GM12878 (cell line): ENCODE measurements at regions not wholly inside any gene's neighbourhood (a gene's known extent, or its start where the extent isn't known, plus 50 kb on each side); places are given as distances from the start of the nearest gene placed in this dataset.

Experiments used
- ATAC-seq: fragments of 200-7000 bp; cut with Tn5 transposase; 3 replicates; pipeline ENCODE4 v1.9.1; 2020; ENCODE audit warnings: mild to moderate bottlenecking, moderate library complexity
- BruUV-seq: library from RNA; stranded (reverse); fragments of 400-500 nt; replicated peaks from 2 replicates; lab custom pipeline; 2021; lab: Mats Ljungman, UMichigan
- CTCF ChIA-PET: fragments of 300-600 bp; sonication (Branson Sonifier 250); formaldehyde crosslinking; extraction: SDS; loops from one replicate; lab custom pipeline; 2021; ENCODE audit warnings: inconsistent platforms; lab: Yijun Ruan, JAX
- POLR2A ChIA-PET: fragments of 350-600 bp; formaldehyde crosslinking; extraction: SDS; loops from one replicate; lab custom pipeline; 2021; ENCODE audit warnings: inconsistent platforms; lab: Charles Lee
- RAD21 ChIA-PET: fragments of 300-600 bp; sonication (Branson Sonifier 250); formaldehyde crosslinking; loops from one replicate; lab custom pipeline; 2023; ENCODE audit warnings: antibody characterized with exemption; ENCODE audit not compliant: unreplicated experiment; lab: Charles Lee
- SMC1A ChIA-PET: fragments of 300-600 bp; sonication (Branson Sonifier 250); formaldehyde crosslinking; loops from one replicate; lab custom pipeline; 2023; ENCODE audit not compliant: unreplicated experiment, uncharacterized antibody; lab: Charles Lee
- DNase-seq: peaks from one replicate; pipeline ENCODE4 v3.0.0-alpha.2; 2011; ENCODE audit warnings: low read depth, low spot score
- FAIRE-seq: peaks from 3 replicates; lab custom pipeline; 2011; peaks lifted over from hg19 to GRCh38; lab: Jason Lieb, UNC
- H2AFZ ChIP-seq: 2 replicates; pipeline ENCODE4 v1.6.0; 2011; ENCODE audit warnings: low read depth, low read length, control low read depth; ENCODE audit not compliant: control insufficient read depth
- H3K27ac ChIP-seq: 2 replicates; pipeline ENCODE4 v1.5.1; 2011; ENCODE audit warnings: control low read depth; ENCODE audit not compliant: control insufficient read depth, insufficient read depth
- H3K27me3 ChIP-seq, 2 experiments: replicated peaks in 1 of 2; 2 replicates each; pipeline versions ENCODE4 v1.6.0 to v1.6.1; 2011; ENCODE audit warnings: low read length in 1 of 2; ENCODE audit not compliant: control insufficient read depth in 2 of 2, insufficient read depth in 2 of 2
- H3K36me3 ChIP-seq, 2 experiments: 2 replicates each; pipeline ENCODE4 v1.5.1; 2011; ENCODE audit warnings: low read length in 1 of 2; ENCODE audit not compliant: control insufficient read depth in 2 of 2, insufficient read depth in 2 of 2
- H3K4me1 ChIP-seq: 2 replicates; pipeline ENCODE4 v1.6.1; 2011; ENCODE audit warnings: mild to moderate bottlenecking, low read length, moderate library complexity, mixed read lengths; ENCODE audit not compliant: control insufficient read depth, insufficient read depth
- H3K4me2 ChIP-seq: 2 replicates; pipeline ENCODE4 v1.6.0; 2011; ENCODE audit warnings: control low read depth; ENCODE audit not compliant: control insufficient read depth, insufficient read depth
- H3K4me3 ChIP-seq: fragments of 200-600 bp; sonication (generic); 2 replicates; pipeline ENCODE4 v1.5.1; 2016
- H3K79me2 ChIP-seq: 2 replicates; pipeline ENCODE4 v1.6.0; 2011; ENCODE audit warnings: low read length; ENCODE audit not compliant: control insufficient read depth, insufficient read depth
- H3K9ac ChIP-seq: 2 replicates; pipeline ENCODE4 v1.8.0; 2011; ENCODE audit warnings: low read length, control low read depth, mixed read lengths; ENCODE audit not compliant: control insufficient read depth, insufficient read depth
- H3K9me3 ChIP-seq: replicated peaks from 3 replicates; pipeline ENCODE4 v1.5.1; 2011; ENCODE audit warnings: mild to moderate bottlenecking, low read length; ENCODE audit not compliant: control insufficient read depth, insufficient read depth
- H4K20me1 ChIP-seq: 2 replicates; pipeline ENCODE4 v1.6.0; 2011; ENCODE audit not compliant: control insufficient read depth, insufficient read depth
- BCLAF1 ChIP-seq: fragments of 450-650 bp; IDR thresholded peaks from 2 replicates; pipeline ENCODE4 v1.6.1; 2017; ENCODE audit warnings: antibody characterized with exemption, mild to moderate bottlenecking, moderate library complexity
- DPF2 ChIP-seq: fragments of 450-650 bp; IDR thresholded peaks from 2 replicates; pipeline ENCODE4 v1.6.1; 2017; ENCODE audit warnings: mild to moderate bottlenecking
- IKZF1 ChIP-seq: fragments of 450-650 bp; conservative IDR thresholded peaks from 2 replicates; pipeline ENCODE4 v1.6.1; 2017; ENCODE audit warnings: antibody characterized with exemption, mild to moderate bottlenecking
- KDM1A ChIP-seq: fragments of 200-600 bp; sonication (generic); IDR thresholded peaks from 2 replicates; pipeline ENCODE4 v1.6.1; 2016; ENCODE audit warnings: borderline replicate concordance
- LARP7 ChIP-seq: fragments of 450-650 bp; IDR thresholded peaks from 2 replicates; pipeline ENCODE4 v1.6.1; 2017; ENCODE audit warnings: mild to moderate bottlenecking
- MTA2 ChIP-seq: fragments of 450-650 bp; IDR thresholded peaks from 2 replicates; pipeline ENCODE4 v1.6.1; 2016; ENCODE audit warnings: low read depth, mild to moderate bottlenecking, moderate library complexity
- PAX5 ChIP-seq: IDR thresholded peaks from 2 replicates; pipeline ENCODE4 v1.6.1; 2011; ENCODE audit warnings: low read depth, low read length, borderline replicate concordance
- PAX8 ChIP-seq: fragments of 450-650 bp; IDR thresholded peaks from 2 replicates; pipeline ENCODE4 v1.6.1; 2017; ENCODE audit warnings: mild to moderate bottlenecking, moderate library complexity
- RAD21 ChIP-seq: IDR thresholded peaks from 2 replicates; pipeline ENCODE4 v1.6.1; 2011; ENCODE audit warnings: mild to moderate bottlenecking, low read depth, low read length, moderate library complexity; ENCODE audit not compliant: insufficient read depth
- SREBF2 ChIP-seq: IDR thresholded peaks from 2 replicates; pipeline ENCODE4 v1.6.1; 2012; ENCODE audit warnings: mild to moderate bottlenecking, low read length
- SRF ChIP-seq, 2 experiments: IDR thresholded peaks; 2 replicates each; pipeline ENCODE4 v1.6.1; 2011; ENCODE audit warnings: low read depth in 2 of 2, low read length in 2 of 2, mild to moderate bottlenecking in 1 of 2, moderate library complexity in 1 of 2
- TCF12 ChIP-seq: IDR thresholded peaks from 2 replicates; pipeline ENCODE4 v1.6.1; 2011; ENCODE audit warnings: low read depth, mild to moderate bottlenecking, low read length
- TCF7 ChIP-seq: IDR thresholded peaks from 2 replicates; pipeline ENCODE4 v1.6.1; 2014; ENCODE audit warnings: antibody characterized with exemption, borderline replicate concordance
- ZNF274 ChIP-seq: IDR thresholded peaks from one replicate; pipeline ENCODE4 v1.8.0; 2011; ENCODE audit not compliant: insufficient read length, insufficient read depth
- WGBS: methylation state at CpG from one replicate; pipeline ENCODE4 v1.1.6; 2016; ENCODE audit warnings: low lambda C conversion rate; ENCODE audit not compliant: insufficient replicate concordance, insufficient coverage; ENCODE audit errors: missing lambda C conversion rate; 5-methylcytosine and 5-hydroxymethylcytosine counted together
- in situ Hi-C: fragments of 300-500 bp; cut with MboI; formaldehyde crosslinking; loops from 9 replicates; pipeline ENCODE4 v1.14.3; 2018; ENCODE audit warnings: mixed read lengths
- intact Hi-C: fragments of 100-400 bp; cut with micrococcal nuclease; formaldehyde crosslinking; loops from one replicate; pipeline ENCODE4 v1.14.2; 2022; ENCODE audit not compliant: unreplicated experiment
- TF ChIP-seq, protein P1 (sequence below): fragments of 450-650 bp; IDR thresholded peaks from 2 replicates; pipeline ENCODE4 v1.6.1; 2017; ENCODE audit warnings: mild to moderate bottlenecking

DNA sequence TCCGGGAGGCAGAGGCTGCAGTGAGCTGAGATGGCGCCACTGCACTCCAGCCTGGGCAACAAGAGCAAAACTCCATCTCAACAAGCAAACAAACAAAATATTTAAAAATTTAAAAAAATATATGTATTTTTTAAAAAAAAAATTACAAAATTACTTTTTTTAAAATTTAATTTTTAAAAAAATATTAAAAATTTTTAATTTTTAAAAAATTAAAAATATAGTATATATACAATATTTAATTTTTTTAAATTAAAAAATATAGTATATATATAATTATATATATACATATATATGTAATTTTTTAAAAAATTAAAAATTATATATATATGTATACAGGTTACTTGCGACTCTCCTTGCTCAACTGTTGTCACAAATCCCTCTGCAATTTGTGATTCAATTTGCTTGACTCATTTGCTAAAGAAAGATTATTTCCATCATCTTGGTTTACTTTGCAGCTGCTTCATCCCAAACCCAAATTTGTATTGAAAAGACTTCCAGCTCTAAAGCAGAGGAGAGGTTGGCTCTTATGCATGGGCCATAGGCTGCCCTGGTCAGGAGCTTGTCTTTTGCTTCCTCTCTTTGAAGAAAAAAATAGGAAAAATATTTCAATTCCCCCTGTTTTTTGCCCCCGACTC is 247.4 kb upstream of the IRX3 start:
- Histone ChIP-seq H2AFZ (no peak overlapping the region), H3K9ac (no peak overlapping the region), H3K9me3 (no peaks in the 10 kb centered on the region; the same call in 2 of the 3 replicates), H3K36me3 (no peaks in the 10 kb centered on the region), H3K4me1 (no peaks in the 10 kb centered on the region), H3K4me3 (no peak overlapping the region), H3K27ac (no peak overlapping the region), H3K79me2 (no peaks in the 10 kb centered on the region), H3K4me2 (no peak overlapping the region), H3K27me3 (no peaks in the 10 kb centered on the region), H4K20me1 (no peaks in the 10 kb centered on the region)
- DNase-seq, result no peak
- ChIA-PET RAD21 (no interaction called here), CTCF (no interaction called here), SMC1A (no interaction called here), POLR2A (no interaction called here)
- no peak for FAIRE-seq
- intact Hi-C loops, result no loop called here
- no peak for TF ChIP-seq MTA2
- BruUV-seq, result no TSS peak
- WGBS, result 33% methylated on average over 4 of the region's 4 CpGs
- ATAC-seq, result no peak
- in situ Hi-C loops, result no loop called here

DNA sequence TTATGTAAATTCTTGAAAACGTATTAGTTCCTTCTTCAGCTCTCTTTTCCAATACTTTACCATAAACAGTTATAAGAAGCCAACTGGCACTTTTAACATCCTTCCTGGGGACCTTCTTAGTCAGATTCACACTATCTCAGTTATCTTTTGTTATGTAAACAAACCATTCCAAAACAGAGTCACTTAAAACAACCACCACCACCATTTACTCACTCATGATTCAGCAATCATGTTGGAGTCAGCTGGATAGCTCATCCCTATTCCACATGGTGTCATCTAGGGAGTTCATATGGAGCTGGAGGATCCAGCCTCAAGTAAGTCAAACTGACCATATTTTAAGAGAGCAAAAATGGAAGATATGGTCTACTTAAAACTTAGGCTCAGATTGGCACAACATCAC is 240.3 kb upstream of the IRX3 start:
- H3K36me3 ChIP-seq, result no peaks in the 10 kb centered on the region
- no peak overlapping the region for H3K9ac ChIP-seq
- H4K20me1 ChIP-seq, result no peaks in the 10 kb centered on the region
- ATAC-seq (no peak), DNase-seq (no peak), FAIRE-seq (no peak)
- no peak overlapping the region for H2AFZ ChIP-seq
- H3K4me2 ChIP-seq, result no peak overlapping the region
- ChIA-PET CTCF (interaction anchor here (0.9 kb wide), 1 partner anchor 12 kb away, joined by 3 read pairs; no protein-coding TSS in a partner anchor), SMC1A (no interaction called here), RAD21 (no interaction called here), POLR2A (no interaction called here)
- no peak overlapping the region for H3K27ac ChIP-seq
- no peak overlapping the region for H3K4me3 ChIP-seq
- in situ Hi-C loops (no loop called here), intact Hi-C loops (no loop called here)
- no peaks in the 10 kb centered on the region for H3K27me3 ChIP-seq
- no peaks in the 10 kb centered on the region for H3K9me3 ChIP-seq
- WGBS, result 0% methylated on average over 1 of the region's 1 CpG
- no TSS peak for BruUV-seq
- H3K4me1 ChIP-seq, result no peaks in the 10 kb centered on the region
- H3K79me2 ChIP-seq, result no peaks in the 10 kb centered on the region
- TF ChIP-seq LARP7 (no peak), KDM1A (no peak), PAX5 (no peak), ZNF274 (no peak), IKZF1 (no peak), TCF12 (no peak), BCLAF1 (no peak), SREBF2 (no peak), MTA2 (no peak), DPF2 (no peak), SRF (IDR thresholded peaks at IDR 0.05; ENCODE audit: low read depth in 2 of 2, low read length in 2 of 2) (no peak), TCF7 (no peak), RAD21 (no peak), PAX8 (no peak)
- TF ChIP-seq, protein P1, sequence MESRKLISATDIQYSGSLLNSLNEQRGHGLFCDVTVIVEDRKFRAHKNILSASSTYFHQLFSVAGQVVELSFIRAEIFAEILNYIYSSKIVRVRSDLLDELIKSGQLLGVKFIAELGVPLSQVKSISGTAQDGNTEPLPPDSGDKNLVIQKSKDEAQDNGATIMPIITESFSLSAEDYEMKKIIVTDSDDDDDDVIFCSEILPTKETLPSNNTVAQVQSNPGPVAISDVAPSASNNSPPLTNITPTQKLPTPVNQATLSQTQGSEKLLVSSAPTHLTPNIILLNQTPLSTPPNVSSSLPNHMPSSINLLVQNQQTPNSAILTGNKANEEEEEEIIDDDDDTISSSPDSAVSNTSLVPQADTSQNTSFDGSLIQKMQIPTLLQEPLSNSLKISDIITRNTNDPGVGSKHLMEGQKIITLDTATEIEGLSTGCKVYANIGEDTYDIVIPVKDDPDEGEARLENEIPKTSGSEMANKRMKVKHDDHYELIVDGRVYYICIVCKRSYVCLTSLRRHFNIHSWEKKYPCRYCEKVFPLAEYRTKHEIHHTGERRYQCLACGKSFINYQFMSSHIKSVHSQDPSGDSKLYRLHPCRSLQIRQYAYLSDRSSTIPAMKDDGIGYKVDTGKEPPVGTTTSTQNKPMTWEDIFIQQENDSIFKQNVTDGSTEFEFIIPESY, result no peak
